H9 (cell line): ENCODE measurements at regions not wholly inside any gene's neighbourhood (a gene's known extent, or its start where the extent isn't known, plus 50 kb on each side); places are given as distances from the start of the nearest gene placed in this dataset.
A peak's percentile ranks its signal among the peaks of the same experiment; 100 is the strongest.

ENCODE experiments used
- DNase-seq: peaks from one replicate; pipeline ENCODE4 v3.0.0-alpha.2; 2017
- H2AFZ ChIP-seq: one replicate; pipeline ENCODE4 v1.6.1; 2013; ENCODE audit warnings: mild to moderate bottlenecking, low read length, control low read depth, moderate library complexity
- H2AK5ac ChIP-seq: 2 replicates; pipeline ENCODE4 v1.6.1; 2013; ENCODE audit warnings: low read length, control low read depth, mixed read lengths; ENCODE audit not compliant: insufficient read length
- H2BK120ac ChIP-seq: one replicate; pipeline ENCODE4 v1.6.1; 2013; ENCODE audit warnings: low read depth, mild to moderate bottlenecking, low read length, control low read depth, inconsistent platforms; ENCODE audit not compliant: poor library complexity, severe bottlenecking
- H2BK12ac ChIP-seq: 2 replicates; pipeline ENCODE4 v1.6.1; 2013; ENCODE audit warnings: low read length, control low read depth, mixed read lengths, low read depth; ENCODE audit not compliant: insufficient read length
- H2BK15ac ChIP-seq: 2 replicates; pipeline ENCODE4 v1.6.1; 2013; ENCODE audit warnings: low read depth, low read length, control low read depth
- H2BK20ac ChIP-seq: one replicate; pipeline ENCODE4 v1.6.1; 2013; ENCODE audit warnings: low read depth, mild to moderate bottlenecking, low read length, control low read depth, inconsistent platforms; ENCODE audit not compliant: poor library complexity, severe bottlenecking
- H2BK5ac ChIP-seq: 2 replicates; pipeline ENCODE4 v1.6.1; 2013; ENCODE audit warnings: low read length, control low read depth, mixed read lengths; ENCODE audit not compliant: insufficient read length
- H3K14ac ChIP-seq: 2 replicates; pipeline ENCODE4 v1.6.1; 2013; ENCODE audit warnings: low read length, control low read depth; ENCODE audit not compliant: insufficient read depth
- H3K18ac ChIP-seq: 2 replicates; pipeline ENCODE4 v1.6.1; 2013; ENCODE audit warnings: low read depth, mild to moderate bottlenecking, mixed read lengths, low read length, control low read depth; ENCODE audit not compliant: insufficient read length
- H3K23ac ChIP-seq: 2 replicates; pipeline ENCODE4 v1.6.1; 2013; ENCODE audit warnings: low read length, control low read depth, mixed read lengths, low read depth; ENCODE audit not compliant: insufficient read length
- H3K23me2 ChIP-seq: 2 replicates; pipeline ENCODE4 v1.6.1; 2013; ENCODE audit warnings: low read depth, mild to moderate bottlenecking, mixed read lengths, low read length, control low read depth; ENCODE audit not compliant: insufficient read length, poor library complexity, severe bottlenecking
- H3K27ac ChIP-seq: 2 replicates; pipeline ENCODE4 v1.5.1; 2013; ENCODE audit warnings: low read length, control low read depth, mixed read lengths, low read depth; ENCODE audit not compliant: insufficient read length
- H3K27me3 ChIP-seq: 2 replicates; pipeline ENCODE4 v1.6.1; 2013; ENCODE audit warnings: low read length, control low read depth, inconsistent platforms; ENCODE audit not compliant: insufficient read depth
- H3K4ac ChIP-seq: 2 replicates; pipeline ENCODE4 v1.6.1; 2013; ENCODE audit warnings: low read depth, mild to moderate bottlenecking, control low read depth, inconsistent platforms, low read length, moderate library complexity
- H3K4me1 ChIP-seq: 2 replicates; pipeline ENCODE4 v1.6.1; 2013; ENCODE audit warnings: low read length, control low read depth, inconsistent platforms; ENCODE audit not compliant: insufficient read depth
- H3K4me2 ChIP-seq: 2 replicates; pipeline ENCODE4 v1.6.1; 2013; ENCODE audit warnings: low read length, control low read depth, mixed read lengths; ENCODE audit not compliant: insufficient read length, insufficient read depth
- H3K56ac ChIP-seq: 2 replicates; pipeline ENCODE4 v1.6.1; 2013; ENCODE audit warnings: low read depth, mild to moderate bottlenecking, mixed read lengths, low read length, control low read depth; ENCODE audit not compliant: insufficient read length
- H3K79me1 ChIP-seq: 2 replicates; pipeline ENCODE4 v1.6.1; 2013; ENCODE audit warnings: low read depth, mild to moderate bottlenecking, moderate library complexity, low read length, control low read depth, inconsistent platforms; ENCODE audit not compliant: insufficient read depth, poor library complexity, severe bottlenecking
- H3K79me2 ChIP-seq: 2 replicates; pipeline ENCODE4 v1.6.1; 2013; ENCODE audit warnings: low read length, control low read depth, inconsistent platforms; ENCODE audit not compliant: insufficient read depth
- H3K9ac ChIP-seq: 2 replicates; pipeline ENCODE4 v1.6.1; 2013; ENCODE audit warnings: low read length, control low read depth, mixed read lengths; ENCODE audit not compliant: insufficient read length; ENCODE audit errors: extremely low read depth
- H3K9me3 ChIP-seq: one replicate; pipeline ENCODE4 v1.6.1; 2013; ENCODE audit warnings: low read depth, low read length, inconsistent platforms; ENCODE audit not compliant: control insufficient read depth
- H3T11ph ChIP-seq: one replicate; pipeline ENCODE4 v1.6.1; 2013; ENCODE audit warnings: mild to moderate bottlenecking, low read length, control low read depth, inconsistent platforms
- H4K20me1 ChIP-seq: one replicate; pipeline ENCODE4 v1.6.1; 2013; ENCODE audit not compliant: control insufficient read depth, insufficient read length, insufficient read depth
- H4K5ac ChIP-seq: 2 replicates; pipeline ENCODE4 v1.6.1; 2013; ENCODE audit warnings: low read depth, mild to moderate bottlenecking, mixed read lengths, low read length, control low read depth; ENCODE audit not compliant: insufficient read length
- H4K8ac ChIP-seq: replicated peaks from 2 replicates; pipeline ENCODE4 v1.6.1; 2013; ENCODE audit warnings: low read length, control low read depth, mixed read lengths, low read depth; ENCODE audit not compliant: insufficient read length
- H4K91ac ChIP-seq: 2 replicates; pipeline ENCODE4 v1.6.1; 2013; ENCODE audit warnings: low read depth, mild to moderate bottlenecking, moderate library complexity, mixed read lengths, low read length, control low read depth; ENCODE audit not compliant: insufficient read length
- H3K27ac Mint-ChIP-seq, 3 experiments: 2 replicates in 2 of 3; 3 replicates in 1 of 3; pipeline ENCODE4 v1.8.0; 2020 to 2021; ENCODE audit warnings: mixed read lengths in 3 of 3, mild to moderate bottlenecking in 1 of 3, moderate library complexity in 1 of 3
- H3K27me3 Mint-ChIP-seq: 2 replicates; pipeline ENCODE4 v1.8.0; 2021; ENCODE audit warnings: low read depth, mild to moderate bottlenecking, moderate library complexity, mixed read lengths
- H3K36me3 Mint-ChIP-seq, 3 experiments: 2 replicates in 2 of 3; 3 replicates in 1 of 3; pipeline ENCODE4 v1.8.0; 2020 to 2021; ENCODE audit warnings: low read depth in 3 of 3, mixed read lengths in 3 of 3; ENCODE audit not compliant: insufficient read depth in 1 of 3
- H3K4me1 Mint-ChIP-seq, 2 experiments: 2 replicates each; pipeline ENCODE4 v1.8.0; 2020; ENCODE audit warnings: mixed read lengths in 2 of 2
- H3K4me3 Mint-ChIP-seq, 2 experiments: 2 replicates in 1 of 2; 3 replicates in 1 of 2; pipeline ENCODE4 v1.8.0; 2020 to 2021; ENCODE audit warnings: mild to moderate bottlenecking in 2 of 2, mixed read lengths in 2 of 2, moderate library complexity in 1 of 2
- H3K9me3 Mint-ChIP-seq, 2 experiments: 2 replicates in 1 of 2; 3 replicates in 1 of 2; pipeline ENCODE4 v1.8.0; 2020; ENCODE audit warnings: mild to moderate bottlenecking in 2 of 2, mixed read lengths in 2 of 2, moderate library complexity in 1 of 2
- WGBS: extraction: QIAGEN DNeasy Blood & Tissue Kit; methylation state at CpG from one replicate; pipeline ENCODE4 v1.1.7; 2013; ENCODE audit warnings: missing lambda C conversion rate, low lambda C conversion rate, mixed read lengths; ENCODE audit not compliant: insufficient read length; ENCODE audit errors: extremely low coverage; 5-methylcytosine and 5-hydroxymethylcytosine counted together
- TF ChIP-seq, protein P1 (sequence below): fragments of 200-600 bp; sonication (generic); conservative IDR thresholded peaks from 3 replicates; pipeline ENCODE4 v1.8.0; 2021; ENCODE audit warnings: antibody characterized with exemption, mild to moderate bottlenecking

- Histone ChIP-seq H3K9ac (no peak overlapping the region), H3K4me2 (no peak overlapping the region), H3K9me3 (no peaks in the 10 kb centered on the region), H3K27me3 (no peaks in the 10 kb centered on the region; the same call in 1 of the 2 replicates), H4K20me1 (no peaks in the 10 kb centered on the region), H2AFZ (no peak overlapping the region), H2BK5ac (no peak overlapping the region), H2BK12ac (no peak overlapping the region), H2AK5ac (no peak overlapping the region), H3K23ac (no peak overlapping the region), H3K4ac (no peak overlapping the region), H3K23me2 (no peaks in the 10 kb centered on the region), H4K5ac (no peak overlapping the region), H3K4me1 (no peaks in the 10 kb centered on the region), H3K79me2 (no peaks in the 10 kb centered on the region), H3T11ph (no peak overlapping the region), H2BK20ac (no peak overlapping the region), H4K8ac (no peak overlapping the region), H3K79me1 (no peaks in the 10 kb centered on the region), H2BK15ac (no peak overlapping the region), H3K56ac (no peak overlapping the region), H4K91ac (no peak overlapping the region), H3K14ac (no peak overlapping the region), H3K27ac (no peak overlapping the region), H3K18ac (no peak overlapping the region), H2BK120ac (no peak overlapping the region)
- TF ChIP-seq, protein P1, sequence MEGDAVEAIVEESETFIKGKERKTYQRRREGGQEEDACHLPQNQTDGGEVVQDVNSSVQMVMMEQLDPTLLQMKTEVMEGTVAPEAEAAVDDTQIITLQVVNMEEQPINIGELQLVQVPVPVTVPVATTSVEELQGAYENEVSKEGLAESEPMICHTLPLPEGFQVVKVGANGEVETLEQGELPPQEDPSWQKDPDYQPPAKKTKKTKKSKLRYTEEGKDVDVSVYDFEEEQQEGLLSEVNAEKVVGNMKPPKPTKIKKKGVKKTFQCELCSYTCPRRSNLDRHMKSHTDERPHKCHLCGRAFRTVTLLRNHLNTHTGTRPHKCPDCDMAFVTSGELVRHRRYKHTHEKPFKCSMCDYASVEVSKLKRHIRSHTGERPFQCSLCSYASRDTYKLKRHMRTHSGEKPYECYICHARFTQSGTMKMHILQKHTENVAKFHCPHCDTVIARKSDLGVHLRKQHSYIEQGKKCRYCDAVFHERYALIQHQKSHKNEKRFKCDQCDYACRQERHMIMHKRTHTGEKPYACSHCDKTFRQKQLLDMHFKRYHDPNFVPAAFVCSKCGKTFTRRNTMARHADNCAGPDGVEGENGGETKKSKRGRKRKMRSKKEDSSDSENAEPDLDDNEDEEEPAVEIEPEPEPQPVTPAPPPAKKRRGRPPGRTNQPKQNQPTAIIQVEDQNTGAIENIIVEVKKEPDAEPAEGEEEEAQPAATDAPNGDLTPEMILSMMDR: no peak
- H3K27ac Mint-ChIP-seq: peak overlapping the region in 1 of 3 experiments; percentile 13; a peak in 2 of 7 replicates
- no peak overlapping the region for H3K4me3 Mint-ChIP-seq
- no peak for DNase-seq
- H3K36me3 Mint-ChIP-seq: no peaks in the 10 kb centered on the region; a peak in 1 of 7 replicates
- peaks cover 9 to 13% of the 10 kb centered on the region in 2 experiments for H3K9me3 Mint-ChIP-seq
- no CpG with 5 or more reads among the region's 12 CpGs for WGBS
- no peaks in the 10 kb centered on the region for H3K4me1 Mint-ChIP-seq
- H3K27me3 Mint-ChIP-seq: peaks cover 75% of the 10 kb centered on the region
Observed at GRCh38 chr20:61099806-61100205, 152.3 kb upstream of the CDH4 start.
